GM21576 (cell line): ENCODE measurements at regions not wholly inside any gene's neighbourhood (a gene's known extent, or its start where the extent isn't known, plus 50 kb on each side); places are given as distances from the start of the nearest gene placed in this dataset.

Source experiments
- ATAC-seq: cut with Tn5 transposase; IDR thresholded peaks from one replicate; pipeline ENCODE4 v1.9.1; 2021; ENCODE audit warnings: mild to moderate bottlenecking, moderate library complexity; ENCODE audit not compliant: unreplicated experiment

- no peak for ATAC-seq
These were observed 187.3 kb upstream of the TSC22D2 start for GRCh38 chr3:150220799-150221198.

GRCh38 chr3:150220041-150220440 lies 188.1 kb upstream of the TSC22D2 start:
- no peak for ATAC-seq

GRCh38 chr3:150218841-150219240 lies 189.3 kb upstream of the TSC22D2 start:
- ATAC-seq, result no peak

GRCh38 chr3:150218236-150218635 lies 189.9 kb upstream of the TSC22D2 start:
- no peak for ATAC-seq

GRCh38 chr3:150217691-150218090 lies 190.4 kb upstream of the TSC22D2 start:
- ATAC-seq, result no peak

GRCh38 chr3:150216866-150217600 lies 191.1 kb upstream of the TSC22D2 start:
- ATAC-seq, result no peak

- ATAC-seq, result no peak
These were observed 191.9 kb upstream of the TSC22D2 start for GRCh38 chr3:150216041-150216811.

- ATAC-seq, result no peak
These were observed 192.5 kb upstream of the TSC22D2 start for GRCh38 chr3:150215616-150216015.

- no peak for ATAC-seq
These were observed 194.5 kb upstream of the TSC22D2 start for GRCh38 chr3:150213577-150213976.

- no peak for ATAC-seq
These were observed 197.5 kb upstream of the TSC22D2 start for GRCh38 chr3:150210461-150211110.

GRCh38 chr3:150203273-150203672 lies 204.8 kb upstream of the TSC22D2 start:
- no peak for ATAC-seq

GRCh38 chr3:150202711-150203110 lies 205.4 kb upstream of the TSC22D2 start:
- ATAC-seq, result no peak

- no peak for ATAC-seq
These were observed 213.1 kb upstream of the TSC22D2 start for GRCh38 chr3:150194957-150195356.

GRCh38 chr3:150194513-150194912 lies 213.6 kb upstream of the TSC22D2 start:
- ATAC-seq, result no peak

GRCh38 chr3:150184426-150185071 lies 213.9 kb upstream of the PFN2 start:
- ATAC-seq, result no peak

- ATAC-seq, result peak; percentile 93
These were observed 213.2 kb upstream of the PFN2 start for GRCh38 chr3:150183678-150184425.

- ATAC-seq, result no peak
These were observed 209.6 kb upstream of the PFN2 start for GRCh38 chr3:150180334-150180733.

- no peak for ATAC-seq
These were observed 208.6 kb upstream of the PFN2 start for GRCh38 chr3:150179330-150179729.

- no peak for ATAC-seq
These were observed 207.1 kb upstream of the PFN2 start for GRCh38 chr3:150177673-150178381.

- no peak for ATAC-seq
These were observed 203.5 kb upstream of the PFN2 start for GRCh38 chr3:150174179-150174578.
